ENCODE measurements at regions not wholly inside any gene's neighbourhood (a gene's known extent, or its start where the extent isn't known, plus 50 kb on each side); places are given as distances from the start of the nearest gene placed in this dataset.

DNA sequence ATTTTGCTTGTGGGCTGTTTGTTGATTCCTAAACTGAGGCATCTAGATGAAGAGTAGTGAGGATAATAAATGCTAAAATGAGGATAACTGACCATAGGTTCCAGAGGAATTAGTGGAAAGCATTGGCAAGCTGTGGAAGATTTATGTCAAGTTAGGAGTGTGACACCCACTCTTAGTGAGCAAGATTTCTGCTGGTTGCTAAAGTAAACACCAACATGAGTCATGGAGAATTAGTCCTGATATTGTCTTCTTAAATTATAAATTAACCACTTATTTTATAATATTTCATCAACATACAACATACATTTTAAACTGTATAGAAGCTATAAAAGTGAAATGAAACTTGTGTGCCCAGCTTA, 328.2 kb downstream of the RPL10L start:
- no peak for TF ChIP-seq FOXJ3 (CRISPR knock-in tag; IDR thresholded peaks at IDR 0.05; ENCODE audit: borderline replicate concordance)
- TF ChIP-seq, protein P1, sequence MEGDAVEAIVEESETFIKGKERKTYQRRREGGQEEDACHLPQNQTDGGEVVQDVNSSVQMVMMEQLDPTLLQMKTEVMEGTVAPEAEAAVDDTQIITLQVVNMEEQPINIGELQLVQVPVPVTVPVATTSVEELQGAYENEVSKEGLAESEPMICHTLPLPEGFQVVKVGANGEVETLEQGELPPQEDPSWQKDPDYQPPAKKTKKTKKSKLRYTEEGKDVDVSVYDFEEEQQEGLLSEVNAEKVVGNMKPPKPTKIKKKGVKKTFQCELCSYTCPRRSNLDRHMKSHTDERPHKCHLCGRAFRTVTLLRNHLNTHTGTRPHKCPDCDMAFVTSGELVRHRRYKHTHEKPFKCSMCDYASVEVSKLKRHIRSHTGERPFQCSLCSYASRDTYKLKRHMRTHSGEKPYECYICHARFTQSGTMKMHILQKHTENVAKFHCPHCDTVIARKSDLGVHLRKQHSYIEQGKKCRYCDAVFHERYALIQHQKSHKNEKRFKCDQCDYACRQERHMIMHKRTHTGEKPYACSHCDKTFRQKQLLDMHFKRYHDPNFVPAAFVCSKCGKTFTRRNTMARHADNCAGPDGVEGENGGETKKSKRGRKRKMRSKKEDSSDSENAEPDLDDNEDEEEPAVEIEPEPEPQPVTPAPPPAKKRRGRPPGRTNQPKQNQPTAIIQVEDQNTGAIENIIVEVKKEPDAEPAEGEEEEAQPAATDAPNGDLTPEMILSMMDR (IDR thresholded peaks at IDR 0.05) = no peak
- no peak for TF ChIP-seq NR2C2 (CRISPR knock-in tag; IDR thresholded peaks at IDR 0.05)
- no peak for TF ChIP-seq NR1H2 (CRISPR knock-in tag; IDR thresholded peaks at IDR 0.05)
- TF ChIP-seq IRF2 (CRISPR knock-in tag; IDR thresholded peaks at IDR 0.05; ENCODE audit: borderline replicate concordance, low read depth) = no peak
- TF ChIP-seq, protein P2, sequence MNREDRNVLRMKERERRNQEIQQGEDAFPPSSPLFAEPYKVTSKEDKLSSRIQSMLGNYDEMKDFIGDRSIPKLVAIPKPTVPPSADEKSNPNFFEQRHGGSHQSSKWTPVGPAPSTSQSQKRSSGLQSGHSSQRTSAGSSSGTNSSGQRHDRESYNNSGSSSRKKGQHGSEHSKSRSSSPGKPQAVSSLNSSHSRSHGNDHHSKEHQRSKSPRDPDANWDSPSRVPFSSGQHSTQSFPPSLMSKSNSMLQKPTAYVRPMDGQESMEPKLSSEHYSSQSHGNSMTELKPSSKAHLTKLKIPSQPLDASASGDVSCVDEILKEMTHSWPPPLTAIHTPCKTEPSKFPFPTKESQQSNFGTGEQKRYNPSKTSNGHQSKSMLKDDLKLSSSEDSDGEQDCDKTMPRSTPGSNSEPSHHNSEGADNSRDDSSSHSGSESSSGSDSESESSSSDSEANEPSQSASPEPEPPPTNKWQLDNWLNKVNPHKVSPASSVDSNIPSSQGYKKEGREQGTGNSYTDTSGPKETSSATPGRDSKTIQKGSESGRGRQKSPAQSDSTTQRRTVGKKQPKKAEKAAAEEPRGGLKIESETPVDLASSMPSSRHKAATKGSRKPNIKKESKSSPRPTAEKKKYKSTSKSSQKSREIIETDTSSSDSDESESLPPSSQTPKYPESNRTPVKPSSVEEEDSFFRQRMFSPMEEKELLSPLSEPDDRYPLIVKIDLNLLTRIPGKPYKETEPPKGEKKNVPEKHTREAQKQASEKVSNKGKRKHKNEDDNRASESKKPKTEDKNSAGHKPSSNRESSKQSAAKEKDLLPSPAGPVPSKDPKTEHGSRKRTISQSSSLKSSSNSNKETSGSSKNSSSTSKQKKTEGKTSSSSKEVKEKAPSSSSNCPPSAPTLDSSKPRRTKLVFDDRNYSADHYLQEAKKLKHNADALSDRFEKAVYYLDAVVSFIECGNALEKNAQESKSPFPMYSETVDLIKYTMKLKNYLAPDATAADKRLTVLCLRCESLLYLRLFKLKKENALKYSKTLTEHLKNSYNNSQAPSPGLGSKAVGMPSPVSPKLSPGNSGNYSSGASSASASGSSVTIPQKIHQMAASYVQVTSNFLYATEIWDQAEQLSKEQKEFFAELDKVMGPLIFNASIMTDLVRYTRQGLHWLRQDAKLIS (CRISPR knock-in tag; IDR thresholded peaks at IDR 0.05; ENCODE audit: borderline replicate concordance) = no peak
- TF ChIP-seq ETV6 (CRISPR knock-in tag; IDR thresholded peaks at IDR 0.05) = no peak
- TF ChIP-seq, protein P3, sequence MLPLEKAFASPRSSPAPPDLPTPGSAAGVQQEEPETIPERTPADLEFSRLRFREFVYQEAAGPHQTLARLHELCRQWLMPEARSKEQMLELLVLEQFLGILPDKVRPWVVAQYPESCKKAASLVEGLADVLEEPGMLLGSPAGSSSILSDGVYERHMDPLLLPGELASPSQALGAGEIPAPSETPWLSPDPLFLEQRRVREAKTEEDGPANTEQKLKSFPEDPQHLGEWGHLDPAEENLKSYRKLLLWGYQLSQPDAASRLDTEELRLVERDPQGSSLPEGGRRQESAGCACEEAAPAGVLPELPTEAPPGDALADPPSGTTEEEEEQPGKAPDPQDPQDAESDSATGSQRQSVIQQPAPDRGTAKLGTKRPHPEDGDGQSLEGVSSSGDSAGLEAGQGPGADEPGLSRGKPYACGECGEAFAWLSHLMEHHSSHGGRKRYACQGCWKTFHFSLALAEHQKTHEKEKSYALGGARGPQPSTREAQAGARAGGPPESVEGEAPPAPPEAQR (CRISPR knock-in tag; IDR thresholded peaks at IDR 0.05) = no peak
- TF ChIP-seq JUN (CRISPR knock-in tag; IDR thresholded peaks at IDR 0.05) = no peak
